ENCODE measurements at regions not wholly inside any gene's neighbourhood (a gene's known extent, or its start where the extent isn't known, plus 50 kb on each side); places are given as distances from the start of the nearest gene placed in this dataset.

GRCh38 chr9:115733318-115734110 is 420.1 kb upstream of the PAPPA start:
- no peak for TF ChIP-seq REST (IDR thresholded peaks at IDR 0.05; ENCODE audit: low read depth)
- TF ChIP-seq, protein P1, sequence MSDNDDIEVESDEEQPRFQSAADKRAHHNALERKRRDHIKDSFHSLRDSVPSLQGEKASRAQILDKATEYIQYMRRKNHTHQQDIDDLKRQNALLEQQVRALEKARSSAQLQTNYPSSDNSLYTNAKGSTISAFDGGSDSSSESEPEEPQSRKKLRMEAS (IDR thresholded peaks at IDR 0.05) = no peak
- TF ChIP-seq TAF1 (IDR thresholded peaks at IDR 0.05; ENCODE audit: low read depth) = no peak
- TF ChIP-seq CREB1 (IDR thresholded peaks at IDR 0.05; ENCODE audit: low read depth) = no peak
- no peak for TF ChIP-seq EP300 (IDR thresholded peaks at IDR 0.05; ENCODE audit: borderline replicate concordance)
- TF ChIP-seq NFIC (IDR thresholded peaks at IDR 0.05) = no peak
- TF ChIP-seq YY1 (IDR thresholded peaks at IDR 0.05; ENCODE audit: low read depth) = no peak
- no peak for TF ChIP-seq RAD21 (IDR thresholded peaks at IDR 0.05; ENCODE audit: low read depth)
- TF ChIP-seq, protein P2, sequence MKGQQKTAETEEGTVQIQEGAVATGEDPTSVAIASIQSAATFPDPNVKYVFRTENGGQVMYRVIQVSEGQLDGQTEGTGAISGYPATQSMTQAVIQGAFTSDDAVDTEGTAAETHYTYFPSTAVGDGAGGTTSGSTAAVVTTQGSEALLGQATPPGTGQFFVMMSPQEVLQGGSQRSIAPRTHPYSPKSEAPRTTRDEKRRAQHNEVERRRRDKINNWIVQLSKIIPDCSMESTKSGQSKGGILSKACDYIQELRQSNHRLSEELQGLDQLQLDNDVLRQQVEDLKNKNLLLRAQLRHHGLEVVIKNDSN (IDR thresholded peaks at IDR 0.05) = no peak
- TF ChIP-seq FOXM1 (IDR thresholded peaks at IDR 0.05; ENCODE audit: borderline replicate concordance, low read depth) = no peak
